K562 (cell line): ENCODE measurements at regions not wholly inside any gene's neighbourhood (a gene's known extent, or its start where the extent isn't known, plus 50 kb on each side); places are given as distances from the start of the nearest gene placed in this dataset.
A peak's percentile ranks its signal among the peaks of the same experiment; 100 is the strongest.

Experiments used
- BRD9 ChIP-seq: fragments of 450-650 bp; IDR thresholded peaks from 2 replicates; pipeline ENCODE4 v1.6.1; 2018; ENCODE audit warnings: low read depth; ENCODE audit not compliant: partially characterized antibody
- CBFB ChIP-seq: sonication (generic); formaldehyde crosslinking; IDR thresholded peaks from 2 replicates; pipeline ENCODE4 v1.4.0; 2020; ENCODE audit warnings: mild to moderate bottlenecking, missing genetic modification reagents
- ETS2 ChIP-seq: IDR thresholded peaks from 2 replicates; pipeline ENCODE4 v1.6.1; 2016; ENCODE audit warnings: borderline replicate concordance, missing genetic modification characterization, mild to moderate bottlenecking, moderate library complexity, missing compliant biosample characterization; ENCODE audit not compliant: poor library complexity, severe bottlenecking
- ETV5 ChIP-seq: sonication (generic); formaldehyde crosslinking; IDR thresholded peaks from 2 replicates; pipeline ENCODE4 v1.4.0; 2020; ENCODE audit warnings: low read depth, mild to moderate bottlenecking, missing genetic modification reagents
- GMEB1 ChIP-seq: fragments of 250-450 bp; sonication (Bioruptor Pico); IDR thresholded peaks from 2 replicates; pipeline ENCODE4 v1.4.0; 2020; ENCODE audit warnings: mild to moderate bottlenecking
- HDAC8 ChIP-seq: fragments of 450-650 bp; IDR thresholded peaks from 2 replicates; pipeline ENCODE4 v1.6.1; 2016; ENCODE audit warnings: mild to moderate bottlenecking, missing genetic modification characterization, moderate library complexity, missing compliant biosample characterization
- NFATC3 ChIP-seq: fragments of 450-650 bp; IDR thresholded peaks from 2 replicates; pipeline ENCODE4 v1.6.1; 2017; ENCODE audit warnings: mild to moderate bottlenecking
- PRPF4 ChIP-seq: fragments of 200-400 bp; formaldehyde crosslinking; IDR thresholded peaks from one replicate; pipeline ENCODE4 v1.6.1; 2017; ENCODE audit warnings: low read length, low read depth, mild to moderate bottlenecking; ENCODE audit not compliant: insufficient read depth, poor library complexity, severe bottlenecking
- RBM22 ChIP-seq: fragments of 200-400 bp; formaldehyde crosslinking; IDR thresholded peaks from 2 replicates; pipeline ENCODE4 v1.6.1; 2018; ENCODE audit warnings: low read length, low read depth; ENCODE audit not compliant: poor library complexity, severe bottlenecking
- RNF219 ChIP-seq: fragments of 250-450 bp; sonication (Bioruptor Pico); IDR thresholded peaks from 2 replicates; pipeline ENCODE4 v1.5.0; 2022; ENCODE audit warnings: mild to moderate bottlenecking
- RUNX1 ChIP-seq: sonication (generic); IDR thresholded peaks from 2 replicates; pipeline ENCODE4 v1.6.1; 2016; ENCODE audit warnings: antibody characterized with exemption, low read depth
- SMAD2 ChIP-seq: fragments of 150-350 bp; IDR thresholded peaks from 2 replicates; pipeline ENCODE4 v1.6.1; 2014; ENCODE audit warnings: low read depth, mild to moderate bottlenecking, low read length
- TAF9B ChIP-seq: fragments of 450-650 bp; IDR thresholded peaks from 2 replicates; pipeline ENCODE4 v1.6.1; 2018; ENCODE audit warnings: mild to moderate bottlenecking; ENCODE audit not compliant: partially characterized antibody
- TCF3 ChIP-seq: sonication (generic); formaldehyde crosslinking; IDR thresholded peaks from 2 replicates; pipeline ENCODE4 v1.4.0; 2020; ENCODE audit warnings: mild to moderate bottlenecking, missing genetic modification reagents
- TCFL5 ChIP-seq: fragments of 250-450 bp; sonication (Bioruptor Pico); conservative IDR thresholded peaks from 2 replicates; pipeline ENCODE4 v1.6.1; 2021; ENCODE audit warnings: mild to moderate bottlenecking, moderate library complexity, matching md5 sums
- TEAD4 ChIP-seq, 2 experiments: sonication (generic) in 1 of 2; formaldehyde crosslinking in 1 of 2; IDR thresholded peaks; 2 replicates each; pipeline versions ENCODE4 v1.6.1 to v1.8.0; 2012 to 2022; ENCODE audit warnings: borderline replicate concordance in 1 of 2, inconsistent platforms in 1 of 2, low read length in 1 of 2, mild to moderate bottlenecking in 1 of 2, missing genetic modification reagents in 1 of 2
- ZNF224 ChIP-seq: sonication (generic); formaldehyde crosslinking; IDR thresholded peaks from 2 replicates; pipeline ENCODE4 v1.8.0; 2022; ENCODE audit warnings: mild to moderate bottlenecking, missing genetic modification reagents
- ZNF239 ChIP-seq: fragments of 250-450 bp; sonication (Bioruptor Pico); IDR thresholded peaks from 2 replicates; pipeline ENCODE4 v1.4.0; 2020; ENCODE audit warnings: mild to moderate bottlenecking
- ZNF347 ChIP-seq: fragments of 450-650 bp; formaldehyde crosslinking; IDR thresholded peaks from 2 replicates; pipeline ENCODE4 v1.4.0; 2020; ENCODE audit warnings: low read depth, mild to moderate bottlenecking, moderate library complexity
- ZNF57 ChIP-seq: fragments of 450-650 bp; formaldehyde crosslinking; IDR thresholded peaks from 2 replicates; pipeline ENCODE4 v1.4.0; 2020; ENCODE audit warnings: mild to moderate bottlenecking, moderate library complexity
- TF ChIP-seq, protein P1 (sequence below): fragments of 450-650 bp; IDR thresholded peaks from 2 replicates; pipeline ENCODE4 v1.6.1; 2018; ENCODE audit warnings: mild to moderate bottlenecking, low read depth; ENCODE audit not compliant: partially characterized antibody

GRCh38 chr17:47066841-47067682 lies 88.0 kb upstream of the RPRML start (continued):
- TF ChIP-seq TCF3 (CRISPR knock-in tag), result peak; percentile 29; the same call in 1 of the 2 replicates
- peak; percentile 62; the same call in 1 of the 2 replicates for TF ChIP-seq ETV5 (CRISPR knock-in tag)
- no peak for TF ChIP-seq ZNF347
- no peak for TF ChIP-seq SMAD2
- TF ChIP-seq ETS2 (tag), result no peak
- TF ChIP-seq RUNX1, result no peak
- TF ChIP-seq, protein P1, sequence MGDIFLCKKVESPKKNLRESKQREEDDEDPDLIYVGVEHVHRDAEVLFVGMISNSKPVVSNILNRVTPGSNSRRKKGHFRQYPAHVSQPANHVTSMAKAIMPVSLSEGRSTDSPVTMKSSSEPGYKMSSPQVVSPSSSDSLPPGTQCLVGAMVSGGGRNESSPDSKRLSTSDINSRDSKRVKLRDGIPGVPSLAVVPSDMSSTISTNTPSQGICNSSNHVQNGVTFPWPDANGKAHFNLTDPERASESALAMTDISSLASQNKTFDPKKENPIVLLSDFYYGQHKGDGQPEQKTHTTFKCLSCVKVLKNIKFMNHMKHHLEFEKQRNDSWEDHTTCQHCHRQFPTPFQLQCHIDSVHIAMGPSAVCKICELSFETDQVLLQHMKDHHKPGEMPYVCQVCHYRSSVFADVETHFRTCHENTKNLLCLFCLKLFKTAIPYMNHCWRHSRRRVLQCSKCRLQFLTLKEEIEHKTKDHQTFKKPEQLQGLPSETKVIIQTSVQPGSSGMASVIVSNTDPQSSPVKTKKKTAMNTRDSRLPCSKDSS, result no peak
- TF ChIP-seq RNF219, result no peak
- TF ChIP-seq TAF9B, result peak; percentile 90
- peak; percentile 60; the same call in 1 of the 2 replicates for TF ChIP-seq TEAD4 (IDR thresholded peaks at IDR 0.05; ENCODE audit: low read length)
- no peak for TF ChIP-seq TEAD4 (CRISPR knock-in tag; IDR thresholded peaks at IDR 0.05; ENCODE audit: borderline replicate concordance)
- no peak for TF ChIP-seq ZNF239 (CRISPR knock-in tag)
- no peak for TF ChIP-seq TCFL5 (CRISPR knock-in tag)
- no peak for TF ChIP-seq CBFB (CRISPR knock-in tag)
- no peak for TF ChIP-seq GMEB1
- TF ChIP-seq HDAC8 (tag), result no peak
- TF ChIP-seq NFATC3, result peak; percentile 39; the same call in 1 of the 2 replicates
- no peak for TF ChIP-seq RBM22
- TF ChIP-seq ZNF57, result peak; percentile 66; the same call in 1 of the 2 replicates
- TF ChIP-seq ZNF224 (CRISPR knock-in tag), result no peak
- TF ChIP-seq PRPF4, result no peak
- no peak for TF ChIP-seq BRD9
